HFFc6 (cell line): ENCODE measurements at regions not wholly inside any gene's neighbourhood (a gene's known extent, or its start where the extent isn't known, plus 50 kb on each side); places are given as distances from the start of the nearest gene placed in this dataset.

Source experiments
- DNase-seq: peaks from one replicate; pipeline ENCODE4 v3.0.0-alpha.2; 2018
- H3K27ac Mint-ChIP-seq: 2 replicates; pipeline ENCODE4 v1.8.0; 2020; ENCODE audit warnings: mild to moderate bottlenecking, mixed read lengths
- H3K27me3 Mint-ChIP-seq: 2 replicates; pipeline ENCODE4 v1.8.0; 2021; ENCODE audit warnings: mild to moderate bottlenecking, moderate library complexity, mixed read lengths; ENCODE audit not compliant: insufficient read depth
- H3K36me3 Mint-ChIP-seq: 2 replicates; pipeline ENCODE4 v1.8.0; 2021; ENCODE audit warnings: low read depth, mixed read lengths
- H3K4me1 Mint-ChIP-seq: 2 replicates; pipeline ENCODE4 v1.8.0; 2020; ENCODE audit warnings: low read depth, mixed read lengths
- H3K4me3 Mint-ChIP-seq: 2 replicates; pipeline ENCODE4 v1.8.0; 2020; ENCODE audit warnings: mild to moderate bottlenecking, moderate library complexity, mixed read lengths
- H3K9me3 Mint-ChIP-seq: 2 replicates; pipeline ENCODE4 v1.8.0; 2020; ENCODE audit warnings: mild to moderate bottlenecking, mixed read lengths
- TF ChIP-seq, protein P1 (sequence below): fragments of 200-600 bp; sonication (generic); IDR thresholded peaks from 2 replicates; pipeline ENCODE4 v1.5.0; 2021; ENCODE audit warnings: antibody characterized with exemption, mild to moderate bottlenecking

GRCh38 chr15:77778802-77779201, 146.1 kb upstream of the LINGO1 start:
- H3K36me3 Mint-ChIP-seq = no peaks in the 10 kb centered on the region
- DNase-seq = no peak

DNA sequence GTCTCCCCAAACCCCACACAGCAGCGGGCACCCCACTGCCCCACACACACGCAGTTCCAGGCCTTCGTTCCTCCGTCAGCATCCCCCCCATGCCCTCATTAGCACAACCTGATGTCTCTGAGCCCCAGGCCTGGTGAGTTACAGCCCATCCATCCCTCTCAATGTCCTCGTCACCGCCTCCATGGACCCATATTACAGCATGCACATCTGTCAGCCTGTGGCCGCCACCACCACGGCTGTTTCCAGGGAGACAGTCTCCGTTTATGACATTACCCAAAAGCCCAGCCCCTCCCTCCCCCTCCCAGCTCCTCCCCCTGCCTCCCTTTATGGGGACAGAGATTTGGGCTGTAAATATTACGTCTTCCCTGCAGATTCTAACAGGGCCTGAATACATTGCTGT, 143.1 kb upstream of the LINGO1 start:
- DNase-seq = no peak
- Mint-ChIP-seq H3K9me3 (peaks cover 8% of the 10 kb centered on the region; the same call in 1 of the 2 replicates), H3K36me3 (no peaks in the 10 kb centered on the region), H3K4me1 (no peaks in the 10 kb centered on the region), H3K27ac (no peak overlapping the region), H3K27me3 (peaks cover 39% of the 10 kb centered on the region), H3K4me3 (no peak overlapping the region)
- TF ChIP-seq, protein P1, sequence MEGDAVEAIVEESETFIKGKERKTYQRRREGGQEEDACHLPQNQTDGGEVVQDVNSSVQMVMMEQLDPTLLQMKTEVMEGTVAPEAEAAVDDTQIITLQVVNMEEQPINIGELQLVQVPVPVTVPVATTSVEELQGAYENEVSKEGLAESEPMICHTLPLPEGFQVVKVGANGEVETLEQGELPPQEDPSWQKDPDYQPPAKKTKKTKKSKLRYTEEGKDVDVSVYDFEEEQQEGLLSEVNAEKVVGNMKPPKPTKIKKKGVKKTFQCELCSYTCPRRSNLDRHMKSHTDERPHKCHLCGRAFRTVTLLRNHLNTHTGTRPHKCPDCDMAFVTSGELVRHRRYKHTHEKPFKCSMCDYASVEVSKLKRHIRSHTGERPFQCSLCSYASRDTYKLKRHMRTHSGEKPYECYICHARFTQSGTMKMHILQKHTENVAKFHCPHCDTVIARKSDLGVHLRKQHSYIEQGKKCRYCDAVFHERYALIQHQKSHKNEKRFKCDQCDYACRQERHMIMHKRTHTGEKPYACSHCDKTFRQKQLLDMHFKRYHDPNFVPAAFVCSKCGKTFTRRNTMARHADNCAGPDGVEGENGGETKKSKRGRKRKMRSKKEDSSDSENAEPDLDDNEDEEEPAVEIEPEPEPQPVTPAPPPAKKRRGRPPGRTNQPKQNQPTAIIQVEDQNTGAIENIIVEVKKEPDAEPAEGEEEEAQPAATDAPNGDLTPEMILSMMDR = no peak

More at GRCh38 chr15:77778802-77779201, 146.1 kb upstream of the LINGO1 start:
- Mint-ChIP-seq H3K4me1 (no peaks in the 10 kb centered on the region), H3K9me3 (peaks cover 8% of the 10 kb centered on the region; the same call in 1 of the 2 replicates), H3K4me3 (no peak overlapping the region), H3K27me3 (peaks cover 30% of the 10 kb centered on the region), H3K27ac (no peak overlapping the region)
- TF ChIP-seq, protein P1 = no peak

DNA sequence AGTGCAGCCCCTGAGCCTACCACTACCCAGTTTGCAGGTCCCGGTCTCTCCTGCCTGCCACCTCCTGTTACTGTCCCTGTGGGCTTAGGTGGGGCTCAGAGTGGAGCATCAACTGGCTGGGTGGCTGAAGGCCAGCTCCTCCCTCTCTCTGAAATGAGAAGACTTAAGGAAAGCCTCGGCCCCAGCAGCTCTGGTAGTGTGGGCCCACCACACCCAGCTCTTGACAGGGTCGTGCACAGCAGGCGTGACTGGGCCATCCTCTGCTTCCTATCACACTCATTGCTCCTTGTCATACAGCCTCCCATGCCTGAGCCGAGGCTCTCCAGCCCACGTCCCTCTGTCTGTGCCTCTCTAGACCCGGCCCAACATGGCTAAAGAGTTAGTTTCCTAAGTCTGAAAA, 142.7 kb upstream of the LINGO1 start:
- DNase-seq = no peak
- Mint-ChIP-seq H3K9me3 (peaks cover 3% of the 10 kb centered on the region; the same call in 1 of the 2 replicates), H3K4me3 (no peak overlapping the region), H3K4me1 (no peaks in the 10 kb centered on the region), H3K27ac (no peak overlapping the region), H3K36me3 (no peaks in the 10 kb centered on the region), H3K27me3 (peaks cover 38% of the 10 kb centered on the region)
- TF ChIP-seq, protein P1 = no peak

- DNase-seq = no peak
- H3K36me3 Mint-ChIP-seq = no peaks in the 10 kb centered on the region
- H3K4me3 Mint-ChIP-seq = no peak overlapping the region
- H3K4me1 Mint-ChIP-seq = no peaks in the 10 kb centered on the region
- H3K27ac Mint-ChIP-seq = no peak overlapping the region
- H3K9me3 Mint-ChIP-seq = no peaks in the 10 kb centered on the region
- TF ChIP-seq, protein P1 = no peak
- peaks cover 33% of the 10 kb centered on the region for H3K27me3 Mint-ChIP-seq
Measured at GRCh38 chr15:77774350-77774749, 141.6 kb upstream of the LINGO1 start.

DNA sequence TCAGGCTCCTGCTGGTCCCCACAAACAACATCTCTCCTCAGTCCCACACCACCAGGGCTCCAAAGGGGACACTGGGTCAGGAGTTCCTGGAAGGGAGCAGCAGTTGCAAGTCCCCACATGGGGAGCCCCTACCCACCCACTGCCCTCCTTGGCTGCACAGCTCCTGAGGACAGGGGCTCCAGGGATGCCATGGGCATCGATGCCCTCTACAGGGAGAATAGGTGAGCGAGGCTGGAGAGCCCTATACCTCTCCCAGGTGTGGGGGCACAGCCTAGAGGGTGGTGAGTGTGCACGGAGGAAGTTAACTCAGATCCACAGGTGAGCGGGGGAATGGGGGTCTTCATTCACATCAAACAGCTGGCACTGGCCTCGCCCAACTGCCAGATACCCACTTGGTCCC, 141.2 kb upstream of the LINGO1 start:
- no peak for DNase-seq
- H3K27me3 Mint-ChIP-seq = peaks cover 33% of the 10 kb centered on the region
- H3K4me3 Mint-ChIP-seq = no peak overlapping the region
- H3K36me3 Mint-ChIP-seq = no peaks in the 10 kb centered on the region
- H3K27ac Mint-ChIP-seq = no peak overlapping the region
- TF ChIP-seq, protein P1 = no peak
- no peaks in the 10 kb centered on the region for H3K9me3 Mint-ChIP-seq
- no peaks in the 10 kb centered on the region for H3K4me1 Mint-ChIP-seq
